ENCODE measurements at regions not wholly inside any gene's neighbourhood (a gene's known extent, or its start where the extent isn't known, plus 50 kb on each side); places are given as distances from the start of the nearest gene placed in this dataset.

- Histone ChIP-seq H3K14ac (ENCODE audit: insufficient read depth, low read length) (no peak overlapping the region), H3K9ac (ENCODE audit: extremely low read depth, insufficient read length, low read length) (no peak overlapping the region), H3K4ac (ENCODE audit: low read depth, low read length) (no peak overlapping the region), H3K23ac (ENCODE audit: insufficient read length, low read depth, low read length) (no peak overlapping the region), H3K23me2 (ENCODE audit: insufficient read length, low read depth, low read length, poor library complexity, severe bottlenecking) (no peaks in the 10 kb centered on the region), H2BK120ac (ENCODE audit: low read depth, low read length, poor library complexity, severe bottlenecking) (no peak overlapping the region), H3T11ph (ENCODE audit: low read length) (no peak overlapping the region), H2BK20ac (ENCODE audit: low read depth, low read length, poor library complexity, severe bottlenecking) (no peak overlapping the region), H4K8ac (replicated peaks; ENCODE audit: insufficient read length, low read depth, low read length) (no peak overlapping the region), H2AK5ac (ENCODE audit: insufficient read length, low read length) (no peak overlapping the region), H3K4me2 (ENCODE audit: insufficient read depth, insufficient read length, low read length) (no peak overlapping the region), H2BK5ac (ENCODE audit: insufficient read length, low read length) (no peak overlapping the region), H2BK15ac (ENCODE audit: low read depth, low read length) (no peak overlapping the region), H3K27ac (ENCODE audit: insufficient read length, low read depth, low read length) (no peak overlapping the region), H3K18ac (ENCODE audit: insufficient read length, low read depth, low read length) (no peak overlapping the region), H3K9me3 (ENCODE audit: control insufficient read depth, low read depth, low read length) (no peaks in the 10 kb centered on the region), H3K56ac (ENCODE audit: insufficient read length, low read depth, low read length) (no peak overlapping the region), H2AFZ (ENCODE audit: low read length) (no peak overlapping the region), H3K79me2 (ENCODE audit: insufficient read depth, low read length) (no peaks in the 10 kb centered on the region), H4K91ac (ENCODE audit: insufficient read length, low read depth, low read length) (no peak overlapping the region), H4K5ac (ENCODE audit: insufficient read length, low read depth, low read length) (no peak overlapping the region), H2BK12ac (ENCODE audit: insufficient read length, low read depth, low read length) (no peak overlapping the region), H3K4me1 (ENCODE audit: insufficient read depth, low read length) (no peaks in the 10 kb centered on the region; the same call in 1 of the 2 replicates), H3K27me3 (ENCODE audit: insufficient read depth, low read length) (no peaks in the 10 kb centered on the region), H4K20me1 (ENCODE audit: control insufficient read depth, insufficient read depth, insufficient read length) (no peaks in the 10 kb centered on the region), H3K79me1 (ENCODE audit: insufficient read depth, low read depth, low read length, poor library complexity, severe bottlenecking) (no peaks in the 10 kb centered on the region)
- Mint-ChIP-seq H3K4me1 (peaks cover 20 to 22% of the 10 kb centered on the region in 2 experiments), H3K27me3 (ENCODE audit: low read depth) (no peaks in the 10 kb centered on the region; the same call in 1 of the 2 replicates), H3K27ac (no peak overlapping the region), H3K36me3 (ENCODE audit: insufficient read depth in 1 of 3, low read depth in 3 of 3) (peaks cover 15 to 24% (median 21%) of the 10 kb centered on the region in 3 experiments), H3K9me3 (peaks cover 24 to 26% of the 10 kb centered on the region in 2 experiments), H3K4me3 (no peak overlapping the region)
- WGBS (ENCODE audit: extremely low coverage, insufficient read length, low lambda C conversion rate) = no CpG with 5 or more reads among the region's 2 CpGs
- TF ChIP-seq CTCF (conservative IDR thresholded peaks at IDR 0.05) = no peak
- DNase-seq = no peak
These were observed 152.1 kb upstream of the KYNU start for GRCh38 chr2:142725386-142725785.

All from H9 (cell line).